ENCODE measurements at regions not wholly inside any gene's neighbourhood (a gene's known extent, or its start where the extent isn't known, plus 50 kb on each side); places are given as distances from the start of the nearest gene placed in this dataset.
"Not testable (repeated sequence)": the region's sequence is repeated elsewhere in the genome, so short reads cannot be mapped to it uniquely, and the experiment has no call there.

GRCh38 chr18:14606546-14606945 is 63.1 kb upstream of the POTEC start:
- not testable (repeated sequence) for H3K9me2 ChIP-seq (ENCODE audit: low read depth, low read length); H3K27me3 ChIP-seq (ENCODE audit: insufficient read depth, low read length); H3K27ac ChIP-seq (ENCODE audit: low read depth, low read length, poor library complexity, severe bottlenecking); H2AFZ ChIP-seq (ENCODE audit: low read length); H3K9ac ChIP-seq (ENCODE audit: low read length); H4K20me1 ChIP-seq (ENCODE audit: insufficient read depth, low read length); H3K36me3 ChIP-seq (ENCODE audit: insufficient read depth, low read length); H3F3A ChIP-seq (ENCODE audit: insufficient read depth, low read length); H3K4me3 ChIP-seq (ENCODE audit: low read depth, low read length, poor library complexity, severe bottlenecking); H3K79me2 ChIP-seq (ENCODE audit: insufficient read depth, low read length); H3K9me3 ChIP-seq (ENCODE audit: low read length)
- peaks cover 24% of the 10 kb centered on the region for H3K4me1 ChIP-seq (ENCODE audit: insufficient read depth, low read length, severe bottlenecking)
- H3K4me2 ChIP-seq (ENCODE audit: low read length) = 0 out of 2 replicates have a peak overlapping the region, but pooled peaks have one; percentile 0

- not testable (repeated sequence) for H3F3A ChIP-seq (ENCODE audit: insufficient read depth, low read length); H3K9ac ChIP-seq (ENCODE audit: low read length); H3K4me3 ChIP-seq (ENCODE audit: low read depth, low read length, poor library complexity, severe bottlenecking); H3K27ac ChIP-seq (ENCODE audit: low read depth, low read length, poor library complexity, severe bottlenecking); H4K20me1 ChIP-seq (ENCODE audit: insufficient read depth, low read length); H3K36me3 ChIP-seq (ENCODE audit: insufficient read depth, low read length); H2AFZ ChIP-seq (ENCODE audit: low read length); H3K9me2 ChIP-seq (ENCODE audit: low read depth, low read length); H3K4me2 ChIP-seq (ENCODE audit: low read length); H3K9me3 ChIP-seq (ENCODE audit: low read length); H3K27me3 ChIP-seq (ENCODE audit: insufficient read depth, low read length); H3K79me2 ChIP-seq (ENCODE audit: insufficient read depth, low read length)
- H3K4me1 ChIP-seq (ENCODE audit: insufficient read depth, low read length, severe bottlenecking) = peaks cover 28% of the 10 kb centered on the region
Measured at GRCh38 chr18:14607360-14607759, 64.0 kb upstream of the POTEC start.

- H4K20me1 ChIP-seq (ENCODE audit: insufficient read depth, low read length); H3K79me2 ChIP-seq (ENCODE audit: insufficient read depth, low read length); H3K9me3 ChIP-seq (ENCODE audit: low read length); H2AFZ ChIP-seq (ENCODE audit: low read length); H3K36me3 ChIP-seq (ENCODE audit: insufficient read depth, low read length); H3F3A ChIP-seq (ENCODE audit: insufficient read depth, low read length); H3K9me2 ChIP-seq (ENCODE audit: low read depth, low read length); H3K27me3 ChIP-seq (ENCODE audit: insufficient read depth, low read length); H3K4me3 ChIP-seq (ENCODE audit: low read depth, low read length, poor library complexity, severe bottlenecking); H3K9ac ChIP-seq (ENCODE audit: low read length): not testable (repeated sequence)
- peaks cover 27% of the 10 kb centered on the region for H3K4me1 ChIP-seq (ENCODE audit: insufficient read depth, low read length, severe bottlenecking)
- H3K4me2 ChIP-seq (ENCODE audit: low read length) = 0 out of 2 replicates have a peak overlapping the region, but pooled peaks have one; percentile 32
- H3K27ac ChIP-seq (ENCODE audit: low read depth, low read length, poor library complexity, severe bottlenecking) = peak overlapping the region; percentile 59
Measured at GRCh38 chr18:14612422-14612821, 69.0 kb upstream of the POTEC start.

GRCh38 chr18:14614485-14614884 is 71.1 kb upstream of the POTEC start:
- not testable (repeated sequence) for H2AFZ ChIP-seq (ENCODE audit: low read length); H4K20me1 ChIP-seq (ENCODE audit: insufficient read depth, low read length); H3K4me3 ChIP-seq (ENCODE audit: low read depth, low read length, poor library complexity, severe bottlenecking); H3F3A ChIP-seq (ENCODE audit: insufficient read depth, low read length); H3K9ac ChIP-seq (ENCODE audit: low read length); H3K79me2 ChIP-seq (ENCODE audit: insufficient read depth, low read length); H3K27me3 ChIP-seq (ENCODE audit: insufficient read depth, low read length); H3K27ac ChIP-seq (ENCODE audit: low read depth, low read length, poor library complexity, severe bottlenecking); H3K9me2 ChIP-seq (ENCODE audit: low read depth, low read length); H3K36me3 ChIP-seq (ENCODE audit: insufficient read depth, low read length); H3K4me2 ChIP-seq (ENCODE audit: low read length); H3K9me3 ChIP-seq (ENCODE audit: low read length)
- H3K4me1 ChIP-seq (ENCODE audit: insufficient read depth, low read length, severe bottlenecking) = peaks cover 26% of the 10 kb centered on the region

GRCh38 chr18:14627336-14627735 is 83.9 kb upstream of the POTEC start:
- not testable (repeated sequence) for H4K20me1 ChIP-seq (ENCODE audit: insufficient read depth, low read length); H3K27me3 ChIP-seq (ENCODE audit: insufficient read depth, low read length); H3K9me2 ChIP-seq (ENCODE audit: low read depth, low read length); H3K4me3 ChIP-seq (ENCODE audit: low read depth, low read length, poor library complexity, severe bottlenecking); H3K27ac ChIP-seq (ENCODE audit: low read depth, low read length, poor library complexity, severe bottlenecking); H3K79me2 ChIP-seq (ENCODE audit: insufficient read depth, low read length); H3K4me1 ChIP-seq (ENCODE audit: insufficient read depth, low read length, severe bottlenecking); H3F3A ChIP-seq (ENCODE audit: insufficient read depth, low read length); H3K36me3 ChIP-seq (ENCODE audit: insufficient read depth, low read length); H3K4me2 ChIP-seq (ENCODE audit: low read length); H3K9ac ChIP-seq (ENCODE audit: low read length); H2AFZ ChIP-seq (ENCODE audit: low read length); H3K9me3 ChIP-seq (ENCODE audit: low read length)

- H3K9ac ChIP-seq (ENCODE audit: low read length); H3K9me3 ChIP-seq (ENCODE audit: low read length); H3K79me2 ChIP-seq (ENCODE audit: insufficient read depth, low read length); H2AFZ ChIP-seq (ENCODE audit: low read length); H4K20me1 ChIP-seq (ENCODE audit: insufficient read depth, low read length); H3K4me2 ChIP-seq (ENCODE audit: low read length); H3K9me2 ChIP-seq (ENCODE audit: low read depth, low read length); H3K36me3 ChIP-seq (ENCODE audit: insufficient read depth, low read length); H3F3A ChIP-seq (ENCODE audit: insufficient read depth, low read length); H3K4me3 ChIP-seq (ENCODE audit: low read depth, low read length, poor library complexity, severe bottlenecking); H3K27me3 ChIP-seq (ENCODE audit: insufficient read depth, low read length); H3K4me1 ChIP-seq (ENCODE audit: insufficient read depth, low read length, severe bottlenecking); H3K27ac ChIP-seq (ENCODE audit: low read depth, low read length, poor library complexity, severe bottlenecking): not testable (repeated sequence)
Measured at GRCh38 chr18:14628323-14628978, 85.1 kb upstream of the POTEC start.

GRCh38 chr18:14628979-14629325 is 85.6 kb upstream of the POTEC start:
- H3K4me2 ChIP-seq (ENCODE audit: low read length); H2AFZ ChIP-seq (ENCODE audit: low read length); H3K27me3 ChIP-seq (ENCODE audit: insufficient read depth, low read length); H3K79me2 ChIP-seq (ENCODE audit: insufficient read depth, low read length); H3K36me3 ChIP-seq (ENCODE audit: insufficient read depth, low read length); H3K9me2 ChIP-seq (ENCODE audit: low read depth, low read length); H3F3A ChIP-seq (ENCODE audit: insufficient read depth, low read length); H3K4me3 ChIP-seq (ENCODE audit: low read depth, low read length, poor library complexity, severe bottlenecking); H4K20me1 ChIP-seq (ENCODE audit: insufficient read depth, low read length); H3K9ac ChIP-seq (ENCODE audit: low read length); H3K9me3 ChIP-seq (ENCODE audit: low read length); H3K4me1 ChIP-seq (ENCODE audit: insufficient read depth, low read length, severe bottlenecking); H3K27ac ChIP-seq (ENCODE audit: low read depth, low read length, poor library complexity, severe bottlenecking): not testable (repeated sequence)

- H3F3A ChIP-seq (ENCODE audit: insufficient read depth, low read length); H4K20me1 ChIP-seq (ENCODE audit: insufficient read depth, low read length); H3K9me2 ChIP-seq (ENCODE audit: low read depth, low read length); H3K9ac ChIP-seq (ENCODE audit: low read length); H3K79me2 ChIP-seq (ENCODE audit: insufficient read depth, low read length); H3K4me1 ChIP-seq (ENCODE audit: insufficient read depth, low read length, severe bottlenecking); H3K27me3 ChIP-seq (ENCODE audit: insufficient read depth, low read length); H3K36me3 ChIP-seq (ENCODE audit: insufficient read depth, low read length); H3K9me3 ChIP-seq (ENCODE audit: low read length); H2AFZ ChIP-seq (ENCODE audit: low read length); H3K27ac ChIP-seq (ENCODE audit: low read depth, low read length, poor library complexity, severe bottlenecking); H3K4me2 ChIP-seq (ENCODE audit: low read length); H3K4me3 ChIP-seq (ENCODE audit: low read depth, low read length, poor library complexity, severe bottlenecking): not testable (repeated sequence)
Measured at GRCh38 chr18:14632976-14633375, 89.6 kb upstream of the POTEC start.

Data from OCI-LY1 (cell line).